IMR-90 (cell line): ENCODE measurements at regions not wholly inside any gene's neighbourhood (a gene's known extent, or its start where the extent isn't known, plus 50 kb on each side); places are given as distances from the start of the nearest gene placed in this dataset.
"Not testable (repeated sequence)": the region's sequence is repeated elsewhere in the genome, so short reads cannot be mapped to it uniquely, and the experiment has no call there.

Experiments
- ATAC-seq: fragments of 200-7000 bp; cut with Tn5 transposase; 2 replicates; pipeline ENCODE4 v1.9.1; 2020; ENCODE audit warnings: low read depth, mild to moderate bottlenecking, moderate library complexity
- BruUV-seq: library from RNA; stranded (reverse); fragments of 400-500 nt; replicated peaks from 2 replicates; lab custom pipeline; 2021; lab: Mats Ljungman, UMichigan
- CTCF ChIA-PET: fragments of 300-600 bp; formaldehyde crosslinking; extraction: SDS; loops from one replicate; lab custom pipeline; 2021; ENCODE audit warnings: antibody characterized with exemption; lab: Yijun Ruan, JAX
- POLR2A ChIA-PET: fragments of 300-600 bp; sonication (Branson Sonifier 250); formaldehyde crosslinking; loops from one replicate; lab custom pipeline; 2022; ENCODE audit warnings: antibody characterized with exemption; ENCODE audit not compliant: unreplicated experiment; lab: Charles Lee
- DNase-seq: peaks from one replicate; pipeline ENCODE4 v3.0.0; 2013
- H2AFZ ChIP-seq: replicated peaks from 2 replicates; pipeline ENCODE3; 2013; ENCODE audit warnings: low read length, mild to moderate bottlenecking; ENCODE audit not compliant: poor library complexity
- H2AK5ac ChIP-seq: 2 replicates; pipeline ENCODE4 v1.6.1; 2013; ENCODE audit warnings: low read depth, low read length, inconsistent platforms
- H2AK9ac ChIP-seq: replicated peaks from 2 replicates; pipeline ENCODE3; 2013; ENCODE audit warnings: mild to moderate bottlenecking, low read depth, low read length, moderate library complexity; ENCODE audit not compliant: poor library complexity
- H2BK120ac ChIP-seq: 2 replicates; pipeline ENCODE4 v1.6.1; 2013; ENCODE audit warnings: low read depth, low read length, inconsistent platforms
- H2BK15ac ChIP-seq: 3 replicates; pipeline ENCODE4 v1.6.1; 2013; ENCODE audit warnings: low read depth, low read length, inconsistent platforms
- H2BK20ac ChIP-seq: 2 replicates; pipeline ENCODE4 v1.6.1; 2013; ENCODE audit warnings: low read depth, mild to moderate bottlenecking, inconsistent platforms, low read length, moderate library complexity
- H2BK5ac ChIP-seq: 2 replicates; pipeline ENCODE4 v1.6.1; 2013; ENCODE audit warnings: mild to moderate bottlenecking, low read depth, low read length, inconsistent platforms; ENCODE audit not compliant: poor library complexity, severe bottlenecking
- H3K14ac ChIP-seq: replicated peaks from 2 replicates; pipeline ENCODE4 v1.6.1; 2013; ENCODE audit warnings: low read depth, low read length, inconsistent platforms
- H3K18ac ChIP-seq: 2 replicates; pipeline ENCODE4 v1.6.1; 2013; ENCODE audit warnings: low read depth, low read length, control low read depth
- H3K23ac ChIP-seq: 2 replicates; pipeline ENCODE4 v1.6.1; 2013; ENCODE audit warnings: low read depth, low read length, inconsistent platforms
- H3K27ac ChIP-seq: 2 replicates; pipeline ENCODE4 v1.5.1; 2013; ENCODE audit warnings: mild to moderate bottlenecking, control low read depth, low read length; ENCODE audit not compliant: insufficient read depth
- H3K27me3 ChIP-seq: 2 replicates; pipeline ENCODE4 v1.6.1; 2013; ENCODE audit warnings: low read length; ENCODE audit not compliant: control insufficient read depth, insufficient read depth
- H3K36me3 ChIP-seq: 2 replicates; pipeline ENCODE4 v1.6.1; 2013; ENCODE audit warnings: low read length, mixed read lengths; ENCODE audit not compliant: control insufficient read depth, insufficient read depth
- H3K4ac ChIP-seq: 2 replicates; pipeline ENCODE4 v1.6.1; 2013; ENCODE audit warnings: low read depth, low read length, inconsistent platforms
- H3K4me1 ChIP-seq: 2 replicates; pipeline ENCODE4 v1.6.1; 2013; ENCODE audit warnings: low read length, mixed read lengths; ENCODE audit not compliant: control insufficient read depth, insufficient read depth
- H3K4me2 ChIP-seq: 2 replicates; pipeline ENCODE4 v1.6.1; 2013; ENCODE audit warnings: low read depth, mild to moderate bottlenecking, control low read depth, low read length, moderate library complexity
- H3K4me3 ChIP-seq: 2 replicates; pipeline ENCODE4 v1.5.1; 2013; ENCODE audit warnings: low read depth, mild to moderate bottlenecking, control low read depth, low read length, moderate library complexity; ENCODE audit not compliant: insufficient read depth
- H3K56ac ChIP-seq: 2 replicates; pipeline ENCODE4 v1.6.1; 2013; ENCODE audit warnings: low read length, inconsistent platforms; ENCODE audit not compliant: insufficient read depth; ENCODE audit errors: extremely low read depth
- H3K79me1 ChIP-seq, 2 experiments: 2 replicates each; pipeline ENCODE4 v1.6.1; 2013; ENCODE audit warnings: low read length in 2 of 2, inconsistent platforms in 1 of 2, low read depth in 1 of 2
- H3K9ac ChIP-seq: 2 replicates; pipeline ENCODE4 v1.6.1; 2013; ENCODE audit warnings: low read depth, low read length, control low read depth
- H3K9me1 ChIP-seq: 2 replicates; pipeline ENCODE4 v1.6.1; 2013; ENCODE audit warnings: low read length, inconsistent platforms; ENCODE audit not compliant: insufficient read depth
- H3K9me3 ChIP-seq: 2 replicates; pipeline ENCODE4 v1.6.1; 2013; ENCODE audit warnings: low read length; ENCODE audit not compliant: control insufficient read depth, insufficient read depth
- H4K20me1 ChIP-seq: 2 replicates; pipeline ENCODE4 v1.6.1; 2013; ENCODE audit warnings: low read length, inconsistent platforms; ENCODE audit not compliant: insufficient read depth
- H4K5ac ChIP-seq: 2 replicates; pipeline ENCODE4 v1.6.1; 2013; ENCODE audit warnings: mild to moderate bottlenecking, low read depth, low read length, control low read depth
- H4K8ac ChIP-seq, 2 experiments: 2 replicates each; pipeline ENCODE4 v1.6.1; 2013; ENCODE audit warnings: low read depth in 2 of 2, low read length in 2 of 2, control low read depth in 1 of 2, inconsistent platforms in 1 of 2
- H4K91ac ChIP-seq: 2 replicates; pipeline ENCODE4 v1.6.1; 2013; ENCODE audit warnings: low read depth, low read length, inconsistent platforms; ENCODE audit not compliant: insufficient read depth
- WGBS, 2 experiments: methylation state at CpG; one replicate each; pipeline versions ENCODE4 v1.1.5 to v1.1.7; 2013; ENCODE audit warnings: missing lambda C conversion rate in 2 of 2; ENCODE audit not compliant: insufficient read length in 1 of 2; ENCODE audit errors: extremely low coverage in 2 of 2; 5-methylcytosine and 5-hydroxymethylcytosine counted together
- dilution Hi-C: fragments of 300-500 bp; cut with HindIII; formaldehyde crosslinking; loops from one replicate; pipeline ENCODE4 v1.14.3; 2018; ENCODE audit warnings: low sequenced_read_pairs; ENCODE audit not compliant: unreplicated experiment
- in situ Hi-C: fragments of 300-500 bp; cut with MboI; formaldehyde crosslinking; loops from 3 replicates; pipeline ENCODE4 v1.14.3; 2019; ENCODE audit warnings: low sequenced_read_pairs, inconsistent platforms, mixed read lengths
- intact Hi-C: fragments of 100-400 bp; cut with micrococcal nuclease; formaldehyde crosslinking; loops from 2 replicates; pipeline ENCODE4 v1.10.0; 2022

DNA sequence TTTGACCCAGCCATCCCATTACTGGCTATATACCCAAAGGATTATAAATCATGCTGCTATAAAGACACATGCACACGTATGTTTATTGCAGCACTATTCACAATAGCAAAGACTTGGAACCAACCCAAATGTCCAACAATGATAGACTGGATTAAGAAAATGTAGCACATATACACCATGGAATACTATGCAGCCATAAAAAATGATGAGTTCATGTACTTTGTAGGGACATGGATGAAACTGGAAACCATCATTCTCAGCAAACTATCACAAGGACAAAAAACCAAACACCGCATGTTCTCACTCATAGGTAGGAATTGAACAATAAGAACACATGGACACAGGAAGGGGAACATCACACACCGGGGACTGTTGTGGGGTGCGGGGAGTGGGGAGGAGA lies 128.8 kb upstream of the NIPBL start:
- H3K56ac ChIP-seq, H3K18ac ChIP-seq, H3K9me3 ChIP-seq, H3K4ac ChIP-seq, H4K5ac ChIP-seq, dilution Hi-C loops, CTCF ChIA-PET, H3K79me1 ChIP-seq, H3K27ac ChIP-seq, H2BK20ac ChIP-seq, BruUV-seq, H2BK120ac ChIP-seq, H3K14ac ChIP-seq, H3K4me3 ChIP-seq, H2BK15ac ChIP-seq, H2AK9ac ChIP-seq, H4K20me1 ChIP-seq, H2BK5ac ChIP-seq, H2AK5ac ChIP-seq, H3K36me3 ChIP-seq, H4K91ac ChIP-seq, H2AFZ ChIP-seq, ATAC-seq, H3K4me1 ChIP-seq, H3K9me1 ChIP-seq, H3K9ac ChIP-seq, intact Hi-C loops, H3K23ac ChIP-seq, DNase-seq, H4K8ac ChIP-seq, POLR2A ChIA-PET, H3K4me2 ChIP-seq: not testable (repeated sequence)
- no CpG with 5 or more reads among the region's 4 CpGs for WGBS, 2 experiments
- in situ Hi-C loops = loop anchor here (10.0 kb wide), 1 partner anchor 257 kb away; no protein-coding TSS in a partner anchor
- H3K27me3 ChIP-seq = peaks cover 25% of the 10 kb centered on the region
